ENCODE measurements at regions not wholly inside any gene's neighbourhood (a gene's known extent, or its start where the extent isn't known, plus 50 kb on each side); places are given as distances from the start of the nearest gene placed in this dataset.
"Not testable (repeated sequence)": the region's sequence is repeated elsewhere in the genome, so short reads cannot be mapped to it uniquely, and the experiment has no call there.

DNA sequence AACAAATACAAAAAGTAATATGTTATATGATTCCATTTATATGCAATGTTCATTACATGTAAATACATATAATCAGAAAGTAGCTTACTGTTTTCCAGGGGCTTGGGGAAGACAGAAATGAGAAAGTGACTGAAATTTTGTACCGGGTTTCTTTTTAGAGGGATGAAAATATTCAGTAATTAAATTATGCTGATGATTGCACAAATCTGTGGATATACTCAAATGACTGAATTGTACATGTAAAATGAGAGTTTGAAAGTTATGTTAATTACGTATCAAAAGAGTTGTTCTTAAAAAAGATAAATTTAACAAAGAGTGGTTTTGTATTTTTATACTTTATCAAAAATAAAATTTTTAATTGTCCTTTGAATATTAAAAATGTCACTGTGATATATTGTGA, 856.3 kb downstream of the DSC3 start:
- WGBS (ENCODE audit: insufficient coverage), result no CpG with 5 or more reads among the region's 2 CpGs

DNA sequence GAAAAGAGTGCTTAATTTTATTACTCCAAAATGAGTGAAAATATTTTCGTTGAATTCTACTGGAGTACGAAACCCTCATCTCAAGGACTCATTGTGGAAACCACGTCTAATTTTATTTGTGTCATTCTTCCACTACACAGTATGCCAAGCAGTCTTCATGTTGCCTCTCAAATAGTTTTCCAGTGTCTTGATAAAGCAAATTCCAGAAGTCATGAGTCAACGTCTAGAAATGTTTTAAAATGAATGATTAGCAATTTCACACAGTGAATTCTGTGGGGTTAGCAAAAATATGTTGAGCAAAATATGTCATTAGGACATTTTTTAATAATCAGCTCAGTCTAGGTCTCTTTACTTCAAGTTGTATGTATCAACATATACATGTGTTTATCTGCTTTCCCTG, 865.5 kb downstream of the DSC3 start:
- Histone ChIP-seq H3K27me3 (ENCODE audit: control insufficient read depth, insufficient read depth, low read length) (no peaks in the 10 kb centered on the region), H3K36me3 (ENCODE audit: control insufficient read depth, insufficient read depth, low read length) (no peaks in the 10 kb centered on the region), H3K4me3 (ENCODE audit: low read length) (no peak overlapping the region), H3K4me1 (ENCODE audit: control insufficient read depth, insufficient read depth, low read length) (no peaks in the 10 kb centered on the region), H3K27ac (ENCODE audit: low read length) (no peak overlapping the region), H3K9me3 (replicated peaks; ENCODE audit: control insufficient read depth, low read depth, low read length) (peaks cover 12% of the 10 kb centered on the region)
- DNase-seq, result no peak
- WGBS (ENCODE audit: insufficient coverage), result 90% methylated on average over 2 of the region's 4 CpGs

More for the DNA sequence above, 856.3 kb downstream of the DSC3 start:
- H3K36me3 ChIP-seq (ENCODE audit: control insufficient read depth, insufficient read depth, low read length), result no peaks in the 10 kb centered on the region
- no peak overlapping the region for H3K27ac ChIP-seq (ENCODE audit: low read length)
- DNase-seq, result no peak
- H3K4me3 ChIP-seq (ENCODE audit: low read length), result no peak overlapping the region
- H3K9me3 ChIP-seq (replicated peaks; ENCODE audit: control insufficient read depth, low read depth, low read length), result peaks cover 7% of the 10 kb centered on the region
- H3K4me1 ChIP-seq (ENCODE audit: control insufficient read depth, insufficient read depth, low read length), result no peaks in the 10 kb centered on the region
- no peaks in the 10 kb centered on the region for H3K27me3 ChIP-seq (ENCODE audit: control insufficient read depth, insufficient read depth, low read length)

DNA sequence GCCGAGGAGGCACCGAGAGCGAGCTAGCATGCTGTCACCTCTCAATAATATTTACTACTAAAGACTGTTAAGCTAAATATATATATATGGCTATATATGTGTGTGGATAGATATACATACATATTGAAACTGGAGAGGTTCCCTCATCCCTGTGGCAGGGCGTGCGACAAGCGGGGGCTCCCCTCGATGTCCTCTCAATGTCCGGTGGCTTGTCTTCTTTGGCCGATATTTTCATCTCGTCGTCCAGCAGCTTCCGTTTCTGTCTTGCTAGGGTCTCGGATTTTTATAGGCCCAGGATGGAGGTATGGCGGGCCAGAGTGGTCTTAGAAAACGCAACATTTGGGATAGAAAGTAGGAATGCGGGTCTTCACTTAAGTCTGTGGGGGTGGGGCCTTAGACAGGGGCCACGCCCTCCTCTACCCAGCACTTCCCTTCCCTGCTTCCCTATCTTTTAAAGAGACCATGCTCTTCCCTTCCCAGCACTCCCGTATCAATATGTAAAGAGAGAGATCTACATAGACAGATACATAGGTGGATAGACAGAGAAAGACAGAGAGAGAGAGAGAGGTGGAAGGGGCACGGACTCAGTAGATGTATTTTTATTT, 866.8 kb downstream of the DSC3 start:
- Histone ChIP-seq H3K9me3 (replicated peaks; ENCODE audit: control insufficient read depth, low read depth, low read length) (peaks cover 12% of the 10 kb centered on the region), H3K4me1 (ENCODE audit: control insufficient read depth, insufficient read depth, low read length) (no peaks in the 10 kb centered on the region), H3K4me3 (ENCODE audit: low read length) (no peak overlapping the region), H3K27me3 (ENCODE audit: control insufficient read depth, insufficient read depth, low read length) (no peaks in the 10 kb centered on the region), H3K27ac (ENCODE audit: low read length) (no peak overlapping the region), H3K36me3 (ENCODE audit: control insufficient read depth, insufficient read depth, low read length) (no peaks in the 10 kb centered on the region)
- WGBS (ENCODE audit: insufficient coverage), result 96% methylated on average over 9 of the region's 19 CpGs
- DNase-seq, result no peak

DNA sequence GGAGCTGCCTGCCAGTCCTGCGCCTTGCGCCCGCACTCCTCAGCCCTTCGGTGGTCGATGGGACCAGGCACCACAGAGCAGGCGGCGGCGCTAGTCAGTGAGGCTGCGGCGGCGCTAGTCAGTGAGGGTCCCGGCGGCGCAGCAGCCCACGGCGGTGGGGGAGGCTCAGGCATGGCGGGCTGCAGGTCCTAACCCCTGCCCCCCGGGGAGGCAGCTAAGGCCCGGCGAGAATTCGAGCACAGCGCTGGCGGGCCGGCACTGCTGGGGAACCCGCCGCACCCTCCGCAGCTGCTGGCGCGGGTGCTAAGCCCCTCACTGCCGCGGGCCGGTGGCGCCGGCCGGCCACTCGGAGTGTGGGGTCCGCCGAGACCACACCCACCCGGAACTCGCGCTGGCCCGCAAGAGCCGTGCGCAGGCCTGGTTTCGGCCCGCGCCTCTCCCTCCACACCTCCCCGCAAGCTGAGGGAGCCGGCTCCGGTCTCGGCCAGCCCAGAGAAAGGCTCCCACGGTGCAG, 867.4 kb downstream of the DSC3 start:
- Histone ChIP-seq H3K4me1 (ENCODE audit: control insufficient read depth, insufficient read depth, low read length) (no peaks in the 10 kb centered on the region), H3K27ac (ENCODE audit: low read length) (no peak overlapping the region), H3K9me3 (replicated peaks; ENCODE audit: control insufficient read depth, low read depth, low read length) (peaks cover 12% of the 10 kb centered on the region), H3K27me3 (ENCODE audit: control insufficient read depth, insufficient read depth, low read length) (no peaks in the 10 kb centered on the region), H3K4me3 (ENCODE audit: low read length) (no peak overlapping the region), H3K36me3 (ENCODE audit: control insufficient read depth, insufficient read depth, low read length) (no peaks in the 10 kb centered on the region)
- no peak for DNase-seq
- WGBS (ENCODE audit: insufficient coverage), result 97% methylated on average over 43 of the region's 52 CpGs

DNA sequence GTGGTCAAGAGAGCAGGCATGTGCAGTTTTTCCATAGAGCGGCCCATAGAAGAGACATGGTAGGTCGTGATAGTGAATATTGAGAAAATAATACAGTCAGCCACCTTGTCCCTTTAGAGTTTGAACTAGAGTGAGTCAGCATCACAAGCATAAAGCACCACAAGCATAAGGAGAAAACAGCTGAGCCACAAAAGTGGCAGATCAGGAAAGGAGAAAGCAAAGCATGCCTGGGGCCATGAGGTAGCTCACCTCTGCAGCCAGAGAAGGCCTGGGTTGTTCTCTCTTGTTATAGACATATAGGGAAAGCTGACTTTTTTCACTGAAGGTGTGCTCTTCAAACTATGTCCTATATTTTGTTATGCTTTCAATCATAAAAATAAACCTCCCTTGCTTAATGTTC, 879.0 kb downstream of the DSC3 start:
- Histone ChIP-seq H3K36me3 (ENCODE audit: control insufficient read depth, insufficient read depth, low read length) (no peaks in the 10 kb centered on the region), H3K9me3 (replicated peaks; ENCODE audit: control insufficient read depth, low read depth, low read length) (peaks cover 3% of the 10 kb centered on the region), H3K4me3 (ENCODE audit: low read length) (no peak overlapping the region), H3K27me3 (ENCODE audit: control insufficient read depth, insufficient read depth, low read length) (no peaks in the 10 kb centered on the region), H3K27ac (ENCODE audit: low read length) (no peak overlapping the region), H3K4me1 (ENCODE audit: control insufficient read depth, insufficient read depth, low read length) (no peaks in the 10 kb centered on the region)
- WGBS (ENCODE audit: insufficient coverage), result no CpG with 5 or more reads among the region's 2 CpGs
- DNase-seq, result no peak

DNA sequence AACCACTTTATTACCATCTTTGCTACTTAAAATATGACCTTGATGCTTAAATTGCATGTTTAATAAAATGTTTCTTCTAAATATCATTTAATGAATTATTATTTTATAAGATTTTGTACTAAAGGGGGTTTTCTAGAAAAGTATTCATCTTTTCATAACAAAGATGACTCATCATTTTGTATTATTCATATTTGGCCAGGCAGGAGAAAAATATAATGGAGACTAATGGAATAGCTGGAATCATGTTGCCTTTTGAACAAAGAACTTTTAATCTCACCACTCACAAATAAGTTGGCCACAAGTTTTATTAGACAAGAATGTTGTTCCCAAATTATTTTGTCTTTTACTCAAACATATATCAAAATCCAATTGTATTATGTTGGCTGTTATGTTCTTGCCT, 882.4 kb downstream of the DSC3 start:
- H3K9me3 ChIP-seq (replicated peaks; ENCODE audit: control insufficient read depth, low read depth, low read length), result no peaks in the 10 kb centered on the region
- no peaks in the 10 kb centered on the region for H3K27me3 ChIP-seq (ENCODE audit: control insufficient read depth, insufficient read depth, low read length)
- H3K4me1 ChIP-seq (ENCODE audit: control insufficient read depth, insufficient read depth, low read length), result no peaks in the 10 kb centered on the region
- no peak overlapping the region for H3K4me3 ChIP-seq (ENCODE audit: low read length)
- H3K36me3 ChIP-seq (ENCODE audit: control insufficient read depth, insufficient read depth, low read length), result no peaks in the 10 kb centered on the region
- H3K27ac ChIP-seq (ENCODE audit: low read length), result no peak overlapping the region
- no peak for DNase-seq

DNA sequence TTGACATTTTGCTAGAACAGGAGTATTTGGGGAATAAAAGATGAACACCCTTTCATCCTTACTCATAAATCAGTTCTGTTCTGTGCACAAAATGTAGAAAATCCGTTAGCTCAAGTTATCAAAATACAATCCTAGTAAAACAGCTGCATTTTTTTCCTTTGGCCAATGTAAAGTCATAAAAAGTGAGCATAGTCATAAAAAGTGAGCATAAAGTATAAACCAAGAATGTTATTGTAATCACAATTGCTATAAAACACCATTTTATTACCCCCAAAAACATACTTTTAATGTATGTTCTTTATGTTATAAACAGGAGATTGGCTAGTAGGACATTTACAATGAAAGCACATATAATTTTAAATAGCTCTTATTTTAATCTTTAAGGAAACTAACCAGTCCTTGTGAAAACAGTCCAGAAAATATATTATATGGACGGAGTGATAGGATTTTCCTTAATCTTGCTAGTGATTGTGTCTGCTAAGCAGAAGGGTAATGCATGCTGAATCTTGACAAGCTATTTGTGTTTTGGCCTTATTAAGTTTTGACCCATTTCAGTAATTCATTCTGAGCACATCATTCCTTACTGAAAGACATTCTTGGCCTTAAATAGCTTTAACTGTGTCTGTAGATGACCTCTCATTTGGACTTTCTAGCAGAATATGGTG, 891.8 kb downstream of the DSC3 start:
- DNase-seq, result no peak
- no CpG with 5 or more reads among the region's 2 CpGs for WGBS (ENCODE audit: insufficient coverage)

DNA sequence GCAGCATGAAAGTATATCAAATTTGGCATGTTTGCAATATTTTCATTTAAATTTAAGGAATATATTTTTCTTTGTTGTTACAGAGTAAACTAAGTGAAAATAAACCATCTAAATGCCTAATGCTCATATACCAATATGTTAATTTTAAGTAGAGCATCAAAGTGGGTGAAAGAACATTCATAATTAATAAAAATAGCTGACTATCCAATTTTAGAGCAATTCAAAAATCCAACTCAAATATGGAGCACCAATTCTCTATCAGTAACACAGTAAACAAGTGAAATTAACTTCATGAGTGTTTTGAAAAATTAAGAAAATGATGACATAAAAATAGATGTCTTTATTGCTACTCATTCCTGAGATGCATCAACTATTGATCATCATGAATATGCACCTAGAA, 893.0 kb downstream of the DSC3 start:
- no peaks in the 10 kb centered on the region for H3K27me3 ChIP-seq (ENCODE audit: control insufficient read depth, insufficient read depth, low read length)
- no peak overlapping the region for H3K4me3 ChIP-seq (ENCODE audit: low read length)
- no peaks in the 10 kb centered on the region for H3K9me3 ChIP-seq (replicated peaks; ENCODE audit: control insufficient read depth, low read depth, low read length)
- no peaks in the 10 kb centered on the region for H3K4me1 ChIP-seq (ENCODE audit: control insufficient read depth, insufficient read depth, low read length)
- no peak for DNase-seq
- H3K36me3 ChIP-seq (ENCODE audit: control insufficient read depth, insufficient read depth, low read length), result no peaks in the 10 kb centered on the region
- H3K27ac ChIP-seq (ENCODE audit: low read length), result no peak overlapping the region

More for the DNA sequence above, 891.8 kb downstream of the DSC3 start:
- Histone ChIP-seq H3K36me3 (ENCODE audit: control insufficient read depth, insufficient read depth, low read length) (no peaks in the 10 kb centered on the region), H3K9me3 (replicated peaks; ENCODE audit: control insufficient read depth, low read depth, low read length) (no peaks in the 10 kb centered on the region), H3K27me3 (ENCODE audit: control insufficient read depth, insufficient read depth, low read length) (no peaks in the 10 kb centered on the region), H3K4me1 (ENCODE audit: control insufficient read depth, insufficient read depth, low read length) (no peaks in the 10 kb centered on the region), H3K4me3 (ENCODE audit: low read length) (no peak overlapping the region), H3K27ac (ENCODE audit: low read length) (no peak overlapping the region)

DNA sequence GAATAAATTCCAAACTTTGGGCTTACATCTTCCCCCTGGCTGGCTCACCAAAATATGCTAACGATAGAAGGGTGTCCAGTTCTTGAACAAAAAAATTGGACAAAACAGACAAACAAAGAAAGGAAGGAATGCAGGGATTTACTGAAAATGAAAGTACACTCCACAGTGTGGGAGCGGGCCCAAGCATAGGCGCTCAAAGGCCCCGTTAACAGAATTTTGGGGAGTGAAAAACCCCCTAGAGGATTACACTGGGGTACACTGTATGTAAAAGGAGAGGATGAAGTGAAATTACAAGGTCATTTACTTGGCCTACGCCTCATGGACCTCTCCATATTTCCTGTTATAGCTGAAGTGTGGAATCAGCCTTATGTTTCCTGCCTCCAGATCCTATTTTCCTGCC, 899.7 kb downstream of the DSC3 start:
- DNase-seq, result no peak
- Histone ChIP-seq H3K9me3 (replicated peaks; ENCODE audit: control insufficient read depth, low read depth, low read length) (peaks cover 8% of the 10 kb centered on the region), H3K4me3 (ENCODE audit: low read length) (no peak overlapping the region), H3K27me3 (ENCODE audit: control insufficient read depth, insufficient read depth, low read length) (no peaks in the 10 kb centered on the region), H3K27ac (ENCODE audit: low read length) (no peak overlapping the region), H3K4me1 (ENCODE audit: control insufficient read depth, insufficient read depth, low read length) (no peaks in the 10 kb centered on the region), H3K36me3 (ENCODE audit: control insufficient read depth, insufficient read depth, low read length) (no peaks in the 10 kb centered on the region)
- WGBS (ENCODE audit: insufficient coverage), result 40% methylated on average over 1 of the region's 5 CpGs

DNA sequence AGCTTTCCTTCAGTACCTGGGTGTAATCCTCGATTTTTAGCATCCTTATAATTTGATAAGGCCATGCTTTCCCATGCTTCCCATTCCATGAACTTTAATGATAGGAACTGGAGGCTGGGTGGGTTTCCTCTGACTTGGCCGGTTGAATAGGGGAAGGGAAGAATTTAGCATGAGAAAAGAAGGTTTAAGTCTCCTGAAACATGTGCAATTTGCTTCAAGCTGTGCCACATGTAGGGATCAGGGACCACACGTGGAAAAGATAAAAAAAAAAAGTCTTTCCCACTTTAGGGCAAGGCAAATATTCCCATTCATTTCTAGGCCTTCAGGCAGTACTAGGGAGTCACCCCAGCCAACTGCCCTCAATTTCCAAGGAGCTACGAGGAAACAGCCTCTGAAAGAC, 900.3 kb downstream of the DSC3 start:
- H3K27ac ChIP-seq (ENCODE audit: low read length), result no peak overlapping the region
- DNase-seq, result no peak
- H3K4me1 ChIP-seq (ENCODE audit: control insufficient read depth, insufficient read depth, low read length), result no peaks in the 10 kb centered on the region
- WGBS (ENCODE audit: insufficient coverage), result no CpG with 5 or more reads among the region's 4 CpGs
- no peaks in the 10 kb centered on the region for H3K27me3 ChIP-seq (ENCODE audit: control insufficient read depth, insufficient read depth, low read length)
- no peaks in the 10 kb centered on the region for H3K36me3 ChIP-seq (ENCODE audit: control insufficient read depth, insufficient read depth, low read length)
- H3K4me3 ChIP-seq (ENCODE audit: low read length), result no peak overlapping the region
- H3K9me3 ChIP-seq (replicated peaks; ENCODE audit: control insufficient read depth, low read depth, low read length), result peaks cover 8% of the 10 kb centered on the region

DNA sequence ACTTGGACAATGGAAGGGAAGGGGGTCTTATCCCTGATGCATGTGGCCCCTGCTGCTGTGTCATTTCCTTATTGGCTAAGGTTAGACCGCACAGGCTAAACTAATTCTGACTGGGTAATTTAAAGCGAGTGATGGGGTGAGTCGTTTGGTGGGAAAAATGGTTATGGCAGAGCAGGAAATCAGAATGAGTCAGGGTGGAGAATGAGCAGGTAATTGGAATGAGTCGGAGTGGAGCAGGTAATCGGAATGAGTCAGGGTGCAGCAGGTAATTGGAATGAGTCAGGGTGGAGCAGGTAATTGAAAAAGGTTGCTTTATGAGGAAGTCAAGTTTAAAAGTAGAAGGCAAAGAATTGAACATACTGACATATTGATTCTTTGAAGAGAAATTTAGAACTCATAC, 901.0 kb downstream of the DSC3 start:
- H3K4me3 ChIP-seq (ENCODE audit: low read length); DNase-seq; H3K4me1 ChIP-seq (ENCODE audit: control insufficient read depth, insufficient read depth, low read length); H3K36me3 ChIP-seq (ENCODE audit: control insufficient read depth, insufficient read depth, low read length); H3K27ac ChIP-seq (ENCODE audit: low read length); H3K9me3 ChIP-seq (replicated peaks; ENCODE audit: control insufficient read depth, low read depth, low read length); H3K27me3 ChIP-seq (ENCODE audit: control insufficient read depth, insufficient read depth, low read length): not testable (repeated sequence)
- 86% methylated on average over 5 of the region's 5 CpGs for WGBS (ENCODE audit: insufficient coverage)

Data from muscle of leg (tissue), 3 donors.